ENCODE measurements at regions not wholly inside any gene's neighbourhood (a gene's known extent, or its start where the extent isn't known, plus 50 kb on each side); places are given as distances from the start of the nearest gene placed in this dataset.

GRCh38 chr20:11180186-11180585 lies 506.4 kb upstream of the JAG1 start:
- TF ChIP-seq CTCF (IDR thresholded peaks at IDR 0.05): no peak
- TF ChIP-seq POLR2A (IDR thresholded peaks at IDR 0.05): no peak

Measured in uterus (tissue), 2 donors.